GM23248 (cell line): ENCODE measurements at regions not wholly inside any gene's neighbourhood (a gene's known extent, or its start where the extent isn't known, plus 50 kb on each side); places are given as distances from the start of the nearest gene placed in this dataset.

Source experiments
- EZH2 ChIP-seq: fragments of 200-600 bp; sonication (generic); IDR thresholded peaks from 2 replicates; pipeline ENCODE4 v1.6.1; 2018; ENCODE audit warnings: antibody characterized with exemption, mild to moderate bottlenecking; ENCODE audit not compliant: insufficient read depth, poor library complexity, severe bottlenecking
- EZH2phosphoT487 ChIP-seq: fragments of 200-600 bp; sonication (generic); IDR thresholded peaks from 2 replicates; pipeline ENCODE4 v1.6.1; 2018; ENCODE audit warnings: antibody characterized with exemption, moderate library complexity, mild to moderate bottlenecking, low read depth; ENCODE audit not compliant: insufficient read depth

GRCh38 chr14:103206836-103207387, 83.7 kb downstream of the TNFAIP2 start:
- TF ChIP-seq EZH2 (no peak), EZH2phosphoT487 (no peak)
